Suprapubic skin (tissue), 4 donors: ENCODE measurements at regions not wholly inside any gene's neighbourhood (a gene's known extent, or its start where the extent isn't known, plus 50 kb on each side); places are given as distances from the start of the nearest gene placed in this dataset.

Source experiments
- DNase-seq, 2 donors: peaks; one replicate each; pipeline ENCODE4 v3.0.0-alpha.2; 2019; ENCODE audit warnings: low spot score in 2 of 2
- H3K27ac ChIP-seq: fragments of 200-600 bp; sonication (generic); one replicate; pipeline ENCODE4 v1.5.1; 2019
- H3K27me3 ChIP-seq: fragments of 200-600 bp; sonication (generic); one replicate; pipeline ENCODE4 v1.5.1; 2019
- H3K36me3 ChIP-seq: fragments of 200-600 bp; sonication (generic); one replicate; pipeline ENCODE4 v1.5.1; 2019
- H3K4me1 ChIP-seq: fragments of 200-600 bp; sonication (generic); one replicate; pipeline ENCODE4 v1.5.1; 2019
- H3K4me3 ChIP-seq: fragments of 200-600 bp; sonication (generic); one replicate; pipeline ENCODE4 v1.5.1; 2019; ENCODE audit warnings: mild to moderate bottlenecking
- H3K9me3 ChIP-seq: fragments of 200-600 bp; sonication (generic); one replicate; pipeline ENCODE4 v1.5.1; 2019
- CTCF ChIP-seq, 2 donors: fragments of 200-600 bp in 1 of 2; fragments of 450-650 bp in 1 of 2; sonication (generic) in 1 of 2; IDR thresholded peaks; one replicate each; pipeline ENCODE4 v1.5.1; 2016 to 2019; ENCODE audit warnings: antibody characterized with exemption in 2 of 2, mild to moderate bottlenecking in 1 of 2, moderate library complexity in 1 of 2
- EP300 ChIP-seq: sonication (generic); formaldehyde crosslinking; IDR thresholded peaks from one replicate; pipeline ENCODE4 v1.6.1; 2017; ENCODE audit warnings: antibody characterized with exemption
- POLR2A ChIP-seq, 2 donors: fragments of 450-650 bp; IDR thresholded peaks; one replicate each; pipeline ENCODE4 v1.6.1; 2017; ENCODE audit warnings: antibody characterized with exemption in 2 of 2, mild to moderate bottlenecking in 2 of 2, moderate library complexity in 2 of 2
- POLR2AphosphoS5 ChIP-seq, 3 donors: sonication (generic); formaldehyde crosslinking; IDR thresholded peaks; one replicate each; pipeline ENCODE4 v1.6.1; 2017; ENCODE audit warnings: antibody characterized with exemption in 3 of 3
- WGBS: methylation state at CpG from one replicate; pipeline ENCODE4 v1.1.5; 2018; 5-methylcytosine and 5-hydroxymethylcytosine counted together

GRCh38 chr3:89586676-89587075, 479.3 kb downstream of the EPHA3 start:
- no peak overlapping the region for H3K4me3 ChIP-seq
- H3K4me1 ChIP-seq = no peaks in the 10 kb centered on the region
- DNase-seq = no peak
- peaks cover 4% of the 10 kb centered on the region for H3K9me3 ChIP-seq
- no peaks in the 10 kb centered on the region for H3K36me3 ChIP-seq
- no peak for TF ChIP-seq POLR2A (IDR thresholded peaks at IDR 0.05)
- no peak for TF ChIP-seq CTCF (IDR thresholded peaks at IDR 0.05)
- TF ChIP-seq POLR2AphosphoS5 (IDR thresholded peaks at IDR 0.05) = no peak
- no peak for TF ChIP-seq EP300
- no peaks in the 10 kb centered on the region for H3K27me3 ChIP-seq
- WGBS = 100% methylated on average over 1 of the region's 1 CpG
- no peak overlapping the region for H3K27ac ChIP-seq

DNA sequence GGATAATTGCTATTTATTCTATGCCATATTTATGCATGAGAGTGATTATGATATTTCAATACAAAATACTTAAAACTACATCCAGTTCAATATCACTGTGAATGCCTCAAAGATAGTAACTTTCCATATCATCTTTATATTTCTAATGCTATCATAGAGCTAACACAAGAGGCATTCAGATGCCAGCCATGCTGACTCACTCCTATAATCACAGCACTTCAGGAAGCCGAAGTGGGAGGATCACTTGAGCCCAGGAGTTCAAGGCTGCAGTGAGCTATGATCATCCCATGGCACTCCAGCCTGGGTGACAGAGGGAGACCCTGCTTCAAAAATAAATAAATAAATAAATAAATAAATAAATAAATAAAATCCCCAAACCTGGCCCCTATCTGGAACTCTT, 498.7 kb downstream of the EPHA3 start:
- no peaks in the 10 kb centered on the region for H3K4me1 ChIP-seq
- no peaks in the 10 kb centered on the region for H3K27me3 ChIP-seq
- no peak overlapping the region for H3K27ac ChIP-seq
- no peak for TF ChIP-seq POLR2AphosphoS5 (IDR thresholded peaks at IDR 0.05)
- no peak for TF ChIP-seq EP300
- no peak for TF ChIP-seq CTCF (IDR thresholded peaks at IDR 0.05)
- TF ChIP-seq POLR2A (IDR thresholded peaks at IDR 0.05) = no peak
- H3K36me3 ChIP-seq = no peaks in the 10 kb centered on the region
- no peak overlapping the region for H3K4me3 ChIP-seq
- no peaks in the 10 kb centered on the region for H3K9me3 ChIP-seq
- 67% methylated on average over 1 of the region's 1 CpG for WGBS
- DNase-seq = no peak

- H3K27ac ChIP-seq = no peak overlapping the region
- H3K4me1 ChIP-seq = no peaks in the 10 kb centered on the region
- H3K4me3 ChIP-seq = no peak overlapping the region
- H3K27me3 ChIP-seq = no peaks in the 10 kb centered on the region
- 100% methylated on average over 1 of the region's 1 CpG for WGBS
- no peak for DNase-seq
- H3K9me3 ChIP-seq = no peaks in the 10 kb centered on the region
- TF ChIP-seq CTCF (IDR thresholded peaks at IDR 0.05) (no peak), POLR2A (IDR thresholded peaks at IDR 0.05) (no peak), EP300 (no peak), POLR2AphosphoS5 (IDR thresholded peaks at IDR 0.05) (no peak)
- H3K36me3 ChIP-seq = no peaks in the 10 kb centered on the region
Measured at GRCh38 chr3:89612027-89612426, 504.6 kb downstream of the EPHA3 start.

- no peak for DNase-seq
- Histone ChIP-seq H3K36me3 (no peaks in the 10 kb centered on the region), H3K27ac (no peak overlapping the region), H3K9me3 (no peaks in the 10 kb centered on the region), H3K4me1 (no peaks in the 10 kb centered on the region), H3K4me3 (no peak overlapping the region), H3K27me3 (no peaks in the 10 kb centered on the region)
- 67% methylated on average over 1 of the region's 1 CpG for WGBS
- no peak for TF ChIP-seq EP300
- no peak for TF ChIP-seq POLR2A (IDR thresholded peaks at IDR 0.05)
- TF ChIP-seq CTCF (IDR thresholded peaks at IDR 0.05) = no peak
- TF ChIP-seq POLR2AphosphoS5 (IDR thresholded peaks at IDR 0.05) = no peak
Measured at GRCh38 chr3:89613241-89613640, 505.8 kb downstream of the EPHA3 start.

- H3K27ac ChIP-seq = no peak overlapping the region
- DNase-seq = no peak
- H3K9me3 ChIP-seq = no peaks in the 10 kb centered on the region
- H3K4me1 ChIP-seq = no peaks in the 10 kb centered on the region
- 29% methylated on average over 1 of the region's 1 CpG for WGBS
- no peak overlapping the region for H3K4me3 ChIP-seq
- no peak for TF ChIP-seq EP300
- no peak for TF ChIP-seq POLR2A (IDR thresholded peaks at IDR 0.05)
- no peak for TF ChIP-seq POLR2AphosphoS5 (IDR thresholded peaks at IDR 0.05)
- TF ChIP-seq CTCF (IDR thresholded peaks at IDR 0.05) = no peak
- no peaks in the 10 kb centered on the region for H3K36me3 ChIP-seq
- no peaks in the 10 kb centered on the region for H3K27me3 ChIP-seq
Measured at GRCh38 chr3:89617706-89618105, 510.3 kb downstream of the EPHA3 start.
